ENCODE measurements at regions not wholly inside any gene's neighbourhood (a gene's known extent, or its start where the extent isn't known, plus 50 kb on each side); places are given as distances from the start of the nearest gene placed in this dataset.

- H3K9me3 ChIP-seq (ENCODE audit: low read depth, low read length, poor library complexity, severe bottlenecking) = no peaks in the 10 kb centered on the region
- intact Hi-C loops (cut with micrococcal nuclease; ENCODE audit: unreplicated experiment) = no loop called here
- CTCF ChIA-PET = no interaction called here
- no peak overlapping the region for H3K4me3 ChIP-seq (ENCODE audit: low read depth, low read length, poor library complexity, severe bottlenecking)
- no TSS peak for BruUV-seq (replicated peaks)
- TF ChIP-seq EZH2 (IDR thresholded peaks at IDR 0.05; ENCODE audit: borderline replicate concordance, low read depth, low read length, poor library complexity, severe bottlenecking) = no peak
- no peak for TF ChIP-seq CTCF (conservative IDR thresholded peaks at IDR 0.05; ENCODE audit: low read depth, low read length)
- no peaks in the 10 kb centered on the region for H3K36me3 ChIP-seq (ENCODE audit: insufficient read depth, low read length, poor library complexity, severe bottlenecking)
- no peaks in the 10 kb centered on the region for H3K27me3 ChIP-seq (replicated peaks; ENCODE audit: insufficient read depth, low read depth, low read length, poor library complexity)
- H3K4me1 ChIP-seq (ENCODE audit: insufficient read depth, low read length, poor library complexity, severe bottlenecking) = peaks cover 6% of the 10 kb centered on the region
- no peak for DNase-seq (ENCODE audit: low spot score)
- POLR2A ChIA-PET (ENCODE audit: low non-redundant PET) = no interaction called here
- no peak overlapping the region for H3K27ac ChIP-seq (ENCODE audit: low read depth, low read length, poor library complexity, severe bottlenecking)
Measured at GRCh38 chr5:68431601-68432337, 216.2 kb downstream of the PIK3R1 start.

GRCh38 chr5:68432682-68433081 lies 217.1 kb downstream of the PIK3R1 start:
- ChIA-PET CTCF (no interaction called here), POLR2A (ENCODE audit: low non-redundant PET) (no interaction called here)
- Histone ChIP-seq H3K27me3 (replicated peaks; ENCODE audit: insufficient read depth, low read depth, low read length, poor library complexity) (no peaks in the 10 kb centered on the region), H3K4me3 (ENCODE audit: low read depth, low read length, poor library complexity, severe bottlenecking) (no peak overlapping the region), H3K9me3 (ENCODE audit: low read depth, low read length, poor library complexity, severe bottlenecking) (no peaks in the 10 kb centered on the region), H3K27ac (ENCODE audit: low read depth, low read length, poor library complexity, severe bottlenecking) (no peak overlapping the region), H3K36me3 (ENCODE audit: insufficient read depth, low read length, poor library complexity, severe bottlenecking) (no peaks in the 10 kb centered on the region), H3K4me1 (ENCODE audit: insufficient read depth, low read length, poor library complexity, severe bottlenecking) (peaks cover 6% of the 10 kb centered on the region)
- TF ChIP-seq CTCF (conservative IDR thresholded peaks at IDR 0.05; ENCODE audit: low read depth, low read length) (no peak), EZH2 (IDR thresholded peaks at IDR 0.05; ENCODE audit: borderline replicate concordance, low read depth, low read length, poor library complexity, severe bottlenecking) (no peak)
- DNase-seq (ENCODE audit: low spot score) = no peak
- BruUV-seq (replicated peaks) = no TSS peak
- intact Hi-C loops (cut with micrococcal nuclease; ENCODE audit: unreplicated experiment) = no loop called here

GRCh38 chr5:68433526-68433922 lies 218.0 kb downstream of the PIK3R1 start:
- Histone ChIP-seq H3K36me3 (ENCODE audit: insufficient read depth, low read length, poor library complexity, severe bottlenecking) (no peaks in the 10 kb centered on the region), H3K27me3 (replicated peaks; ENCODE audit: insufficient read depth, low read depth, low read length, poor library complexity) (no peaks in the 10 kb centered on the region), H3K4me1 (ENCODE audit: insufficient read depth, low read length, poor library complexity, severe bottlenecking) (peaks cover 6% of the 10 kb centered on the region), H3K27ac (ENCODE audit: low read depth, low read length, poor library complexity, severe bottlenecking) (no peak overlapping the region), H3K9me3 (ENCODE audit: low read depth, low read length, poor library complexity, severe bottlenecking) (no peaks in the 10 kb centered on the region), H3K4me3 (ENCODE audit: low read depth, low read length, poor library complexity, severe bottlenecking) (no peak overlapping the region)
- ChIA-PET CTCF (no interaction called here), POLR2A (ENCODE audit: low non-redundant PET) (no interaction called here)
- intact Hi-C loops (cut with micrococcal nuclease; ENCODE audit: unreplicated experiment) = no loop called here
- BruUV-seq (replicated peaks) = no TSS peak
- no peak for TF ChIP-seq EZH2 (IDR thresholded peaks at IDR 0.05; ENCODE audit: borderline replicate concordance, low read depth, low read length, poor library complexity, severe bottlenecking)
- TF ChIP-seq CTCF (conservative IDR thresholded peaks at IDR 0.05; ENCODE audit: low read depth, low read length) = no peak
- no peak for DNase-seq (ENCODE audit: low spot score)

All from A673 (cell line).